HEK293 (cell line): ENCODE measurements at regions not wholly inside any gene's neighbourhood (a gene's known extent, or its start where the extent isn't known, plus 50 kb on each side); places are given as distances from the start of the nearest gene placed in this dataset.
"Not testable (repeated sequence)": the region's sequence is repeated elsewhere in the genome, so short reads cannot be mapped to it uniquely, and the experiment has no call there.

ENCODE experiments used
- CTCF ChIA-PET: fragments of 350-600 bp; formaldehyde crosslinking; extraction: SDS; loops from one replicate; lab custom pipeline; 2021; ENCODE audit warnings: antibody characterized with exemption; lab: Yijun Ruan, JAX
- POLR2A ChIA-PET: fragments of 300-600 bp; formaldehyde crosslinking; extraction: SDS; loops from one replicate; lab custom pipeline; 2020; ENCODE audit warnings: antibody characterized with exemption, inconsistent platforms; lab: Yijun Ruan, JAX
- H3K27ac ChIP-seq: fragments of 200-500 bp; sonication (Bioruptor generic); 2 replicates; pipeline ENCODE4 v1.5.1; 2014; ENCODE audit warnings: low read depth, low read length, control low read depth, inconsistent platforms; ENCODE audit errors: extremely low read depth
- H3K36me3 ChIP-seq, 2 experiments: fragments of 200-500 bp in 1 of 2; sonication (Bioruptor generic) in 1 of 2; 1 replicate in 1 of 2; 2 replicates in 1 of 2; pipeline ENCODE4 v1.5.1; 2014 to 2017; ENCODE audit warnings: inconsistent platforms in 2 of 2, low read length in 2 of 2; ENCODE audit not compliant: control insufficient read depth in 2 of 2, insufficient read depth in 1 of 2
- H3K4me1 ChIP-seq: fragments of 200-500 bp; sonication (Bioruptor generic); 2 replicates; pipeline ENCODE4 v1.5.1; 2014; ENCODE audit warnings: mild to moderate bottlenecking, low read length, inconsistent platforms; ENCODE audit not compliant: control insufficient read depth, insufficient read depth
- H3K4me3 ChIP-seq: 2 replicates; pipeline ENCODE4 v1.5.1; 2011; ENCODE audit warnings: low read depth, mild to moderate bottlenecking, control low read depth, low read length, moderate library complexity
- H3K9me3 ChIP-seq: fragments of 200-500 bp; sonication (Bioruptor generic); 2 replicates; pipeline ENCODE4 v1.5.1; 2014; ENCODE audit warnings: low read depth, low read length, inconsistent platforms; ENCODE audit not compliant: control insufficient read depth, insufficient read depth
- MYNN ChIP-seq: fragments of 450-650 bp; formaldehyde crosslinking; IDR thresholded peaks from 2 replicates; pipeline ENCODE4 v1.5.1; 2016; ENCODE audit warnings: missing biosample characterization, missing genetic modification characterization, borderline replicate concordance
- ZNF501 ChIP-seq: fragments of 450-650 bp; formaldehyde crosslinking; IDR thresholded peaks from 2 replicates; pipeline ENCODE4 v1.5.1; 2016; ENCODE audit warnings: missing biosample characterization, missing genetic modification characterization
- ZNF664 ChIP-seq: fragments of 450-650 bp; formaldehyde crosslinking; IDR thresholded peaks from 2 replicates; pipeline ENCODE4 v1.5.1; 2016; ENCODE audit warnings: missing biosample characterization, missing genetic modification characterization
- ZNF791 ChIP-seq: fragments of 450-650 bp; formaldehyde crosslinking; IDR thresholded peaks from 2 replicates; pipeline ENCODE4 v1.5.1; 2016; ENCODE audit warnings: missing biosample characterization, missing genetic modification characterization
- TF ChIP-seq, protein P1 (sequence below): fragments of 450-650 bp; formaldehyde crosslinking; IDR thresholded peaks from 2 replicates; pipeline ENCODE4 v1.5.1; 2016; ENCODE audit warnings: missing biosample characterization, missing genetic modification characterization
- TF ChIP-seq, protein P2 (sequence below): fragments of 450-650 bp; formaldehyde crosslinking; IDR thresholded peaks from 2 replicates; pipeline ENCODE4 v1.5.1; 2016; ENCODE audit warnings: missing biosample characterization, missing genetic modification characterization
- TF ChIP-seq, protein P3 (sequence below): IDR thresholded peaks from 2 replicates; pipeline ENCODE4 v1.6.1; 2011; ENCODE audit warnings: mild to moderate bottlenecking, low read depth, low read length, borderline replicate concordance

DNA sequence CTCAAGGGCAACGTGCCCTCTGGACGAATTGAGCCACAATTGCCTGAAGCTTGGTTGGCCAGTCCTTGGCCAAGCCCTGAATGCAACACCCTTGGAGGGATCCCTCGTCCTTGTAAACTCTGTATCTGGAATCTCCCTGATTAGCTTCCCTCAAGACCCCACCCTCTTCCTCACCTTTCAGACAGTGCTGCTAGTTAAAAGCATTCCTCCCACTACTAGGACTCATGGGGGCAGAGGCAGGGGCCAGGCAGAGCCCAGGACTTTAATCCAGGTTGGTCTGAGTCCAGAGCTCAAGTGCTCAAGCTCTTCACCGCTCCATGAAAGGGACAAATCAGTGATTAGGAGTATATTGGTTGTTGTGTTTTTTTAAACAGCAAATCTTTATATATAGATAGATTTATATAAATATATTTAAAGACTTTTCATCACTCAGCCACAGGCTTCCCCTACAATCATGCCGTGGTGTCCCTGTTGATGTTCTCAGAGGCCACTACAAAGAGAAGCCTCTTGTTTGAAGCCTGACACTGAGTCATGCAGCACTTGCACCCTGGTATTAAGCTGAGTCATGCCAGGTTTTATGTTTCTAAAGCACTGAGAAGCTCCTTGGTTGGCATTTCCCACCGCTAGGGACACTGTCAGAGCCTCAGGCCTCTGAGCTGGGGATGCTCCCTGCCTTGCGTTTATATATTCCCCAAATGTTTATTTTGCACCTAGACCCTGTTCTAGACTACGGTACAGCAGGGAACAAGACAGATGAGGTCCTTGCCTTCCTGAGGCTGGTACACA, 53.8 kb upstream of the GSC start (continued):
- TF ChIP-seq, protein P1, sequence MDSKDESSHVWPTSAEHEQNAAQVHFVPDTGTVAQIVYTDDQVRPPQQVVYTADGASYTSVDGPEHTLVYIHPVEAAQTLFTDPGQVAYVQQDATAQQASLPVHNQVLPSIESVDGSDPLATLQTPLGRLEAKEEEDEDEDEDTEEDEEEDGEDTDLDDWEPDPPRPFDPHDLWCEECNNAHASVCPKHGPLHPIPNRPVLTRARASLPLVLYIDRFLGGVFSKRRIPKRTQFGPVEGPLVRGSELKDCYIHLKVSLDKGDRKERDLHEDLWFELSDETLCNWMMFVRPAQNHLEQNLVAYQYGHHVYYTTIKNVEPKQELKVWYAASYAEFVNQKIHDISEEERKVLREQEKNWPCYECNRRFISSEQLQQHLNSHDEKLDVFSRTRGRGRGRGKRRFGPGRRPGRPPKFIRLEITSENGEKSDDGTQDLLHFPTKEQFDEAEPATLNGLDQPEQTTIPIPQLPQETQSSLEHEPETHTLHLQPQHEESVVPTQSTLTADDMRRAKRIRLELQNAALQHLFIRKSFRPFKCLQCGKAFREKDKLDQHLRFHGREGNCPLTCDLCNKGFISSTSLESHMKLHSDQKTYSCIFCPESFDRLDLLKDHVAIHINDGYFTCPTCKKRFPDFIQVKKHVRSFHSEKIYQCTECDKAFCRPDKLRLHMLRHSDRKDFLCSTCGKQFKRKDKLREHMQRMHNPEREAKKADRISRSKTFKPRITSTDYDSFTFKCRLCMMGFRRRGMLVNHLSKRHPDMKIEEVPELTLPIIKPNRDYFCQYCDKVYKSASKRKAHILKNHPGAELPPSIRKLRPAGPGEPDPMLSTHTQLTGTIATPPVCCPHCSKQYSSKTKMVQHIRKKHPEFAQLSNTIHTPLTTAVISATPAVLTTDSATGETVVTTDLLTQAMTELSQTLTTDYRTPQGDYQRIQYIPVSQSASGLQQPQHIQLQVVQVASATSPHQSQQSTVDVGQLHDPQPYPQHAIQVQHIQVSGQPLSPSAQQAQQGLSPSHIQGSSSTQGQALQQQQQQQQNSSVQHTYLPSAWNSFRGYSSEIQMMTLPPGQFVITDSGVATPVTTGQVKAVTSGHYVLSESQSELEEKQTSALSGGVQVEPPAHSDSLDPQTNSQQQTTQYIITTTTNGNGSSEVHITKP (tag by site-specific recombination), result no peak
- TF ChIP-seq ZNF791 (tag by site-specific recombination) (no peak), ZNF501 (no peak), ZNF664 (tag by site-specific recombination) (no peak)

DNA sequence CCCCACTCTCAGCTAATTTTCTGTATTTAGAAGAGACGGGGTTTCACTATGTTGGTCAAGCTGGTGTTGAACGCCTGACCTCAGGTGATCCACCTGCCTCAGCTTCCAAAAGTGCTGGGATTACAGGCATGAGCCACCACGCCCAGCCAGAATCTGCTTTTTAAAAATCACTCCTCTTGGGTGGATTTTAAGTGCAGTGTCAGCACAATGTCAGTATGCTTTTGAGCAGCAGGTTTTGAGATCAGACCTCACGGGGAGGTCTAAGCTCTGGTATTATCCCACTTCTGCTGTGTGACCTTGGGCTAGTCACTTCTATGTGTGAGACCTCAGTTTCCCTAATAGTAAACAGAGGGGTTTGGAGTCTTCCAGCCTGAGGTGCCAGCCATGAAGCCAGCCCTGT, 51.8 kb upstream of the GSC start:
- TF ChIP-seq, protein P2, sequence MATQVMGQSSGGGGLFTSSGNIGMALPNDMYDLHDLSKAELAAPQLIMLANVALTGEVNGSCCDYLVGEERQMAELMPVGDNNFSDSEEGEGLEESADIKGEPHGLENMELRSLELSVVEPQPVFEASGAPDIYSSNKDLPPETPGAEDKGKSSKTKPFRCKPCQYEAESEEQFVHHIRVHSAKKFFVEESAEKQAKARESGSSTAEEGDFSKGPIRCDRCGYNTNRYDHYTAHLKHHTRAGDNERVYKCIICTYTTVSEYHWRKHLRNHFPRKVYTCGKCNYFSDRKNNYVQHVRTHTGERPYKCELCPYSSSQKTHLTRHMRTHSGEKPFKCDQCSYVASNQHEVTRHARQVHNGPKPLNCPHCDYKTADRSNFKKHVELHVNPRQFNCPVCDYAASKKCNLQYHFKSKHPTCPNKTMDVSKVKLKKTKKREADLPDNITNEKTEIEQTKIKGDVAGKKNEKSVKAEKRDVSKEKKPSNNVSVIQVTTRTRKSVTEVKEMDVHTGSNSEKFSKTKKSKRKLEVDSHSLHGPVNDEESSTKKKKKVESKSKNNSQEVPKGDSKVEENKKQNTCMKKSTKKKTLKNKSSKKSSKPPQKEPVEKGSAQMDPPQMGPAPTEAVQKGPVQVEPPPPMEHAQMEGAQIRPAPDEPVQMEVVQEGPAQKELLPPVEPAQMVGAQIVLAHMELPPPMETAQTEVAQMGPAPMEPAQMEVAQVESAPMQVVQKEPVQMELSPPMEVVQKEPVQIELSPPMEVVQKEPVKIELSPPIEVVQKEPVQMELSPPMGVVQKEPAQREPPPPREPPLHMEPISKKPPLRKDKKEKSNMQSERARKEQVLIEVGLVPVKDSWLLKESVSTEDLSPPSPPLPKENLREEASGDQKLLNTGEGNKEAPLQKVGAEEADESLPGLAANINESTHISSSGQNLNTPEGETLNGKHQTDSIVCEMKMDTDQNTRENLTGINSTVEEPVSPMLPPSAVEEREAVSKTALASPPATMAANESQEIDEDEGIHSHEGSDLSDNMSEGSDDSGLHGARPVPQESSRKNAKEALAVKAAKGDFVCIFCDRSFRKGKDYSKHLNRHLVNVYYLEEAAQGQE (tag by site-specific recombination), result no peak
- no peak for TF ChIP-seq MYNN (tag by site-specific recombination)
- TF ChIP-seq, protein P3, sequence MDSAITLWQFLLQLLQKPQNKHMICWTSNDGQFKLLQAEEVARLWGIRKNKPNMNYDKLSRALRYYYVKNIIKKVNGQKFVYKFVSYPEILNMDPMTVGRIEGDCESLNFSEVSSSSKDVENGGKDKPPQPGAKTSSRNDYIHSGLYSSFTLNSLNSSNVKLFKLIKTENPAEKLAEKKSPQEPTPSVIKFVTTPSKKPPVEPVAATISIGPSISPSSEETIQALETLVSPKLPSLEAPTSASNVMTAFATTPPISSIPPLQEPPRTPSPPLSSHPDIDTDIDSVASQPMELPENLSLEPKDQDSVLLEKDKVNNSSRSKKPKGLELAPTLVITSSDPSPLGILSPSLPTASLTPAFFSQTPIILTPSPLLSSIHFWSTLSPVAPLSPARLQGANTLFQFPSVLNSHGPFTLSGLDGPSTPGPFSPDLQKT, result no peak
- Histone ChIP-seq H3K9me3 (no peaks in the 10 kb centered on the region; the same call in 1 of the 2 replicates), H3K4me1 (no peaks in the 10 kb centered on the region), H3K4me3 (no peak overlapping the region), H3K36me3 (no peaks in the 10 kb centered on the region), H3K27ac (no peak overlapping the region)
- ChIA-PET POLR2A (no interaction called here), CTCF (interaction anchor here (0.6 to 1.5 kb wide), 3 partner anchors 74 to 163 kb away, joined by 3 to 4 read pairs (median 4); no protein-coding TSS in a partner anchor)

DNA sequence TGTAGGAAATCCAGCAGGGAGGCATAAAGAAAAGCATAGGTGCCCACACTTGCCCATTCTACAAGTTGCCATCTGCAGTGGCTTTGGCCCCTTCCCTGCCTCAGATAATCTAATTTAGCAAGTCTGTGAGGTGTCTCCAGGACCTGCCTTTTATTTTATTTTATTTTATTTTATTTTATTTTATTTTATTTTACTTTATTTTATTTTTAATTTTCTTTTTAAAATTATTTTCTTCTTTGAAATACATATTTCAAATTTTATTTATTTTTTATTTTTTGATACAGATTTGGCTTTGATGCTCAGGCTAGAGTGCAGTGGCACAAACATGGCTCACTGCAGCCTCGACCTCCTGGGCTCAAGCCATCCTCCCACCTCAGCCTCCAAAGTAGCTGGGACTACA, 51.0 kb upstream of the GSC start:
- H3K27ac ChIP-seq, POLR2A ChIA-PET, H3K4me1 ChIP-seq, H3K9me3 ChIP-seq, H3K36me3 ChIP-seq, H3K4me3 ChIP-seq: not testable (repeated sequence)
- CTCF ChIA-PET, result interaction anchor here (0.6 kb wide), 1 partner anchor 73 kb away, joined by 4 read pairs; no protein-coding TSS in a partner anchor
